DOHH2 (cell line): ENCODE measurements at regions not wholly inside any gene's neighbourhood (a gene's known extent, or its start where the extent isn't known, plus 50 kb on each side); places are given as distances from the start of the nearest gene placed in this dataset.

Experiments used
- H3F3A ChIP-seq: fragments of 200-600 bp; sonication (generic), shearing (Covaris generic); 2 replicates; pipeline ENCODE4 v1.6.0; 2016; ENCODE audit warnings: antibody characterized with exemption, mild to moderate bottlenecking; ENCODE audit not compliant: control insufficient read depth, insufficient read depth
- H3K27ac ChIP-seq: fragments of 200-600 bp; sonication (generic); 2 replicates; pipeline ENCODE4 v1.5.1; 2014; ENCODE audit warnings: low read depth, mild to moderate bottlenecking, low read length, moderate library complexity
- H3K27me3 ChIP-seq: fragments of 200-600 bp; sonication (generic); 2 replicates; pipeline ENCODE4 v1.6.1; 2014; ENCODE audit warnings: mild to moderate bottlenecking, low read length, mixed read lengths; ENCODE audit not compliant: control insufficient read depth
- H3K36me3 ChIP-seq: fragments of 200-600 bp; sonication (generic); 2 replicates; pipeline ENCODE4 v1.6.1; 2014; ENCODE audit warnings: mild to moderate bottlenecking, low read length, moderate library complexity, mixed read lengths; ENCODE audit not compliant: control insufficient read depth
- H3K4me1 ChIP-seq: fragments of 200-600 bp; sonication (generic); 2 replicates; pipeline ENCODE4 v1.6.1; 2014; ENCODE audit warnings: mild to moderate bottlenecking, low read length, mixed read lengths; ENCODE audit not compliant: control insufficient read depth
- H3K4me2 ChIP-seq: fragments of 200-600 bp; sonication (generic); 2 replicates; pipeline ENCODE4 v1.6.0; 2014; ENCODE audit warnings: mild to moderate bottlenecking, low read length, moderate library complexity
- H3K4me3 ChIP-seq: fragments of 200-600 bp; sonication (generic); 2 replicates; pipeline ENCODE4 v1.5.1; 2014; ENCODE audit warnings: mild to moderate bottlenecking, low read length, mixed read lengths
- H3K79me2 ChIP-seq: fragments of 200-600 bp; sonication (generic); 2 replicates; pipeline ENCODE4 v1.6.1; 2014; ENCODE audit warnings: mild to moderate bottlenecking, low read length, mixed read lengths; ENCODE audit not compliant: control insufficient read depth
- H3K9me2 ChIP-seq: fragments of 200-600 bp; sonication (generic); replicated peaks from 2 replicates; pipeline ENCODE4 v1.6.1; 2014; ENCODE audit warnings: mild to moderate bottlenecking, low read length, mixed read lengths; ENCODE audit not compliant: control insufficient read depth
- H3K9me3 ChIP-seq: fragments of 200-600 bp; sonication (generic); 2 replicates; pipeline ENCODE4 v1.6.1; 2014; ENCODE audit warnings: antibody characterized with exemption, low read length, mixed read lengths; ENCODE audit not compliant: control insufficient read depth, insufficient read depth
- H4K20me1 ChIP-seq: fragments of 200-600 bp; sonication (generic); 2 replicates; pipeline ENCODE4 v1.6.0; 2014; ENCODE audit warnings: low read depth, mild to moderate bottlenecking, antibody characterized with exemption, low read length, moderate library complexity; ENCODE audit not compliant: control insufficient read depth, insufficient read depth
- CTCF ChIP-seq: fragments of 200-600 bp; sonication (generic); IDR thresholded peaks from one replicate; pipeline ENCODE4 v1.5.1; 2014; ENCODE audit warnings: antibody characterized with exemption, mild to moderate bottlenecking, low read depth, low read length; ENCODE audit not compliant: poor library complexity, severe bottlenecking
- EZH2phosphoT487 ChIP-seq: fragments of 200-600 bp; sonication (generic); IDR thresholded peaks from 2 replicates; pipeline ENCODE4 v1.6.1; 2017; ENCODE audit warnings: borderline replicate concordance, mild to moderate bottlenecking, antibody characterized with exemption, low read length, moderate library complexity, mixed read lengths

- Histone ChIP-seq H3K27ac (no peak overlapping the region), H3K4me1 (no peaks in the 10 kb centered on the region), H3K4me2 (no peak overlapping the region), H3K4me3 (no peak overlapping the region), H3K36me3 (no peaks in the 10 kb centered on the region), H3K9me3 (no peaks in the 10 kb centered on the region), H3K27me3 (no peaks in the 10 kb centered on the region), H4K20me1 (no peaks in the 10 kb centered on the region), H3K79me2 (no peaks in the 10 kb centered on the region), H3K9me2 (no peaks in the 10 kb centered on the region), H3F3A (no peaks in the 10 kb centered on the region)
- TF ChIP-seq CTCF: peak; percentile 90
- TF ChIP-seq EZH2phosphoT487: no peak
Measured at GRCh38 chr4:30380404-30380998, 339.7 kb upstream of the PCDH7 start.

GRCh38 chr4:30385650-30386049 lies 334.5 kb upstream of the PCDH7 start:
- Histone ChIP-seq H3K27me3 (no peaks in the 10 kb centered on the region), H3K9me2 (no peaks in the 10 kb centered on the region), H3K79me2 (no peaks in the 10 kb centered on the region), H3K4me1 (no peaks in the 10 kb centered on the region), H3K4me2 (no peak overlapping the region), H3F3A (no peaks in the 10 kb centered on the region), H3K36me3 (no peaks in the 10 kb centered on the region), H3K9me3 (no peaks in the 10 kb centered on the region), H3K4me3 (no peak overlapping the region), H4K20me1 (no peaks in the 10 kb centered on the region), H3K27ac (no peak overlapping the region)
- TF ChIP-seq EZH2phosphoT487 (no peak), CTCF (no peak)

- no peaks in the 10 kb centered on the region for H3K36me3 ChIP-seq
- no peak overlapping the region for H3K4me3 ChIP-seq
- no peaks in the 10 kb centered on the region for H3F3A ChIP-seq
- H3K4me1 ChIP-seq: no peaks in the 10 kb centered on the region
- H3K4me2 ChIP-seq: no peak overlapping the region
- no peaks in the 10 kb centered on the region for H3K79me2 ChIP-seq
- no peak overlapping the region for H3K27ac ChIP-seq
- no peaks in the 10 kb centered on the region for H3K9me2 ChIP-seq
- no peaks in the 10 kb centered on the region for H4K20me1 ChIP-seq
- H3K9me3 ChIP-seq: no peaks in the 10 kb centered on the region
- no peaks in the 10 kb centered on the region for H3K27me3 ChIP-seq
- TF ChIP-seq CTCF (no peak), EZH2phosphoT487 (no peak)
Measured at GRCh38 chr4:30386266-30386895, 333.8 kb upstream of the PCDH7 start.
